ENCODE measurements at regions not wholly inside any gene's neighbourhood (a gene's known extent, or its start where the extent isn't known, plus 50 kb on each side); places are given as distances from the start of the nearest gene placed in this dataset.

GRCh38 chr2:182581196-182581935 is 134.7 kb upstream of the DNAJC10 start:
- TF ChIP-seq CTCF (IDR thresholded peaks at IDR 0.05) (no peak), POLR2A (IDR thresholded peaks at IDR 0.05) (no peak)

All from tibial nerve (tissue), 3 donors.